Tibial nerve (tissue), 3 donors: ENCODE measurements at regions not wholly inside any gene's neighbourhood (a gene's known extent, or its start where the extent isn't known, plus 50 kb on each side); places are given as distances from the start of the nearest gene placed in this dataset.

Experiments
- CTCF ChIP-seq, 5 experiments: fragments of 200-600 bp in 3 of 5; fragments of 450-650 bp in 2 of 5; sonication (generic) in 3 of 5; IDR thresholded peaks; one replicate each; pipeline ENCODE4 v1.5.1; 2016 to 2019; ENCODE audit warnings: antibody characterized with exemption in 5 of 5, mild to moderate bottlenecking in 3 of 5, moderate library complexity in 2 of 5
- POLR2A ChIP-seq, 2 donors: fragments of 450-650 bp; IDR thresholded peaks; one replicate each; pipeline ENCODE4 v1.6.1; 2017; ENCODE audit warnings: antibody characterized with exemption in 2 of 2, mild to moderate bottlenecking in 2 of 2, moderate library complexity in 2 of 2

GRCh38 chr20:16848061-16848460 lies 99.9 kb downstream of the OTOR start:
- TF ChIP-seq CTCF (IDR thresholded peaks at IDR 0.05) (no peak), POLR2A (IDR thresholded peaks at IDR 0.05) (no peak)
